Thyroid gland (tissue), 4 donors: ENCODE measurements at regions not wholly inside any gene's neighbourhood (a gene's known extent, or its start where the extent isn't known, plus 50 kb on each side); places are given as distances from the start of the nearest gene placed in this dataset.

Experiments
- DNase-seq, 2 donors: peaks; one replicate each; pipeline ENCODE4 v3.0.0-alpha.2; 2019
- H3K27ac ChIP-seq, 3 donors: fragments of 200-600 bp; sonication (generic); 1 replicate in 2 of 3; 2 replicates in 1 of 3; pipeline ENCODE4 v1.5.1; 2016 to 2019; ENCODE audit warnings: mild to moderate bottlenecking in 1 of 3, moderate library complexity in 1 of 3
- H3K27me3 ChIP-seq: fragments of 200-600 bp; sonication (generic); one replicate; pipeline ENCODE4 v1.5.1; 2019
- H3K36me3 ChIP-seq, 2 donors: fragments of 200-600 bp; sonication (generic); one replicate each; pipeline ENCODE4 v1.5.1; 2016 to 2019
- H3K4me1 ChIP-seq, 2 donors: fragments of 200-600 bp; sonication (generic); one replicate each; pipeline ENCODE4 v1.5.1; 2017 to 2019
- H3K4me3 ChIP-seq, 3 donors: fragments of 200-600 bp; sonication (generic); replicated peaks in 1 of 3; 1 replicate in 2 of 3; 2 replicates in 1 of 3; pipeline ENCODE4 v1.5.1; 2016; ENCODE audit warnings: mild to moderate bottlenecking in 1 of 3
- H3K9me3 ChIP-seq: fragments of 200-600 bp; sonication (generic); one replicate; pipeline ENCODE4 v1.5.1; 2017
- CTCF ChIP-seq, 6 experiments: fragments of 200-600 bp in 3 of 6; fragments of 450-650 bp in 3 of 6; sonication (generic) in 3 of 6; IDR thresholded peaks; one replicate each; pipeline ENCODE4 v1.5.1; 2016 to 2019; ENCODE audit warnings: antibody characterized with exemption in 6 of 6, mild to moderate bottlenecking in 2 of 6, inconsistent platforms in 1 of 6, moderate library complexity in 1 of 6
- POLR2A ChIP-seq, 2 donors: fragments of 450-650 bp; IDR thresholded peaks; one replicate each; pipeline ENCODE4 v1.6.1; 2017; ENCODE audit warnings: antibody characterized with exemption in 2 of 2, mild to moderate bottlenecking in 2 of 2, moderate library complexity in 1 of 2
- WGBS, 2 donors: methylation state at CpG; one replicate each; pipeline ENCODE4 v1.1.5; 2017; 5-methylcytosine and 5-hydroxymethylcytosine counted together
- intact Hi-C: fragments of 100-400 bp; cut with DNase I; formaldehyde crosslinking; loops from one replicate; pipeline ENCODE4 v1.15.1; 2023

- no peak overlapping the region for H3K27ac ChIP-seq
- no peaks in the 10 kb centered on the region for H3K9me3 ChIP-seq
- DNase-seq = no peak
- no peaks in the 10 kb centered on the region for H3K36me3 ChIP-seq
- H3K4me3 ChIP-seq = no peak overlapping the region
- TF ChIP-seq POLR2A (IDR thresholded peaks at IDR 0.05) (no peak), CTCF (IDR thresholded peaks at IDR 0.05) (no peak)
- intact Hi-C loops = no loop called here
- peaks cover 6 to 33% of the 10 kb centered on the region in 2 donors for H3K4me1 ChIP-seq
- WGBS, 2 donors = 3% methylated on average over 26 to 28 of the region's 35 CpGs
- peaks cover 33% of the 10 kb centered on the region for H3K27me3 ChIP-seq
Measured at GRCh38 chr1:147080006-147080661, 92.1 kb downstream of the PRKAB2 start.

- H3K4me3 ChIP-seq = no peak overlapping the region
- no peaks in the 10 kb centered on the region for H3K9me3 ChIP-seq
- intact Hi-C loops = no loop called here
- peaks cover 33% of the 10 kb centered on the region for H3K27me3 ChIP-seq
- 5 to 6% methylated on average over 32 to 35 of the region's 45 CpGs for WGBS, 2 donors
- peaks cover 3 to 26% of the 10 kb centered on the region in 2 donors for H3K4me1 ChIP-seq
- no peak overlapping the region for H3K27ac ChIP-seq
- no peak for TF ChIP-seq CTCF (IDR thresholded peaks at IDR 0.05)
- TF ChIP-seq POLR2A (IDR thresholded peaks at IDR 0.05) = no peak
- no peak for DNase-seq
- H3K36me3 ChIP-seq = no peaks in the 10 kb centered on the region
Measured at GRCh38 chr1:147079400-147080005, 92.8 kb downstream of the PRKAB2 start.

- Histone ChIP-seq H3K27ac (no peak overlapping the region), H3K4me1 (peaks cover 0 to 19% of the 10 kb centered on the region in 2 donors), H3K27me3 (peaks cover 33% of the 10 kb centered on the region), H3K9me3 (no peaks in the 10 kb centered on the region), H3K4me3 (no peak overlapping the region), H3K36me3 (no peaks in the 10 kb centered on the region)
- no peak for TF ChIP-seq POLR2A (IDR thresholded peaks at IDR 0.05)
- no peak for TF ChIP-seq CTCF (IDR thresholded peaks at IDR 0.05)
- DNase-seq = no peak
- intact Hi-C loops = no loop called here
- 3 to 23% methylated on average over 42 to 44 of the region's 52 CpGs for whole genome bisulfite sequencing, 2 donors
Measured at GRCh38 chr1:147078606-147079399, 93.5 kb downstream of the PRKAB2 start.

GRCh38 chr1:147077936-147078605 lies 94.2 kb downstream of the PRKAB2 start:
- peaks cover 0 to 18% of the 10 kb centered on the region in 2 donors for H3K4me1 ChIP-seq
- DNase-seq = no peak
- H3K4me3 ChIP-seq = no peak overlapping the region
- H3K36me3 ChIP-seq = no peaks in the 10 kb centered on the region
- H3K9me3 ChIP-seq = no peaks in the 10 kb centered on the region
- TF ChIP-seq POLR2A (IDR thresholded peaks at IDR 0.05) = no peak
- TF ChIP-seq CTCF (IDR thresholded peaks at IDR 0.05) = no peak
- 3 to 15% methylated on average over 37 of the region's 37 CpGs for WGBS, 2 donors
- intact Hi-C loops = no loop called here
- no peak overlapping the region for H3K27ac ChIP-seq
- peaks cover 33% of the 10 kb centered on the region for H3K27me3 ChIP-seq
